Progenitor cell of endocrine pancreas (in vitro differentiated cells): ENCODE measurements at regions not wholly inside any gene's neighbourhood (a gene's known extent, or its start where the extent isn't known, plus 50 kb on each side); places are given as distances from the start of the nearest gene placed in this dataset.

ENCODE experiments used
- DNase-seq: peaks from one replicate; pipeline ENCODE4 v3.0.0; 2021; ENCODE audit warnings: low spot score; ENCODE audit not compliant: unreplicated experiment
- H3K27ac Mint-ChIP-seq: 2 replicates; pipeline ENCODE4 v1.8.0; 2021; ENCODE audit warnings: mild to moderate bottlenecking, moderate library complexity, mixed read lengths
- H3K27me3 Mint-ChIP-seq: 2 replicates; pipeline ENCODE4 v1.8.0; 2021; ENCODE audit warnings: mixed read lengths
- H3K36me3 Mint-ChIP-seq: 2 replicates; pipeline ENCODE4 v1.8.0; 2022; ENCODE audit warnings: mixed read lengths; ENCODE audit not compliant: insufficient read depth
- H3K4me1 Mint-ChIP-seq: 2 replicates; pipeline ENCODE4 v1.8.0; 2021; ENCODE audit warnings: low read depth, mixed read lengths
- H3K4me3 Mint-ChIP-seq: 2 replicates; pipeline ENCODE4 v1.8.0; 2021; ENCODE audit warnings: low read depth, mild to moderate bottlenecking, moderate library complexity, mixed read lengths
- H3K9me3 Mint-ChIP-seq: 2 replicates; pipeline ENCODE4 v1.8.0; 2021; ENCODE audit warnings: low read depth, mixed read lengths
- TF ChIP-seq, protein P1 (sequence below): fragments of 200-600 bp; sonication (generic); IDR thresholded peaks from one replicate; pipeline ENCODE4 v1.5.0; 2021; ENCODE audit warnings: antibody characterized with exemption, mild to moderate bottlenecking; ENCODE audit not compliant: unreplicated experiment

DNA sequence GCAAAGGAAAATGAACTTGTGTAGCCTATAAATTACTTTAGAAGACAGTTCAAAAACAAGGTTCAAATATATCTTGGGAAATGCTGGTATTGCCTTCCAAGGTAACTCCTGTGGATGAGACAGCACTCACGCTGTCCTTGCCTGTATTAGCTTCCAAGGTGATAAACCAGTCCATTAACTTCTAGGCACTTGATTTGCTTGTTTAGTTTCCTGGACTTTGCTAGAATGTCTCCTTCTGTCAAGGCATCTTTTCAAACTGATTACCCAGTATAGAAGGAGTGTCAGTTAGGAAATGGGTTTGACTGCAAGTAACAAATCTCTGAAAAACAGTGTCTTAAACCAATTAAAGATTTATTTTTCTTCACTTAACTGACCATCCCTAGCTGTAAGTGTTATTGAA is 103.4 kb upstream of the SLC22A23 start:
- peaks cover 6% of the 10 kb centered on the region for H3K9me3 Mint-ChIP-seq
- H3K27ac Mint-ChIP-seq = no peak overlapping the region
- H3K4me3 Mint-ChIP-seq = no peak overlapping the region
- DNase-seq = no peak
- TF ChIP-seq, protein P1, sequence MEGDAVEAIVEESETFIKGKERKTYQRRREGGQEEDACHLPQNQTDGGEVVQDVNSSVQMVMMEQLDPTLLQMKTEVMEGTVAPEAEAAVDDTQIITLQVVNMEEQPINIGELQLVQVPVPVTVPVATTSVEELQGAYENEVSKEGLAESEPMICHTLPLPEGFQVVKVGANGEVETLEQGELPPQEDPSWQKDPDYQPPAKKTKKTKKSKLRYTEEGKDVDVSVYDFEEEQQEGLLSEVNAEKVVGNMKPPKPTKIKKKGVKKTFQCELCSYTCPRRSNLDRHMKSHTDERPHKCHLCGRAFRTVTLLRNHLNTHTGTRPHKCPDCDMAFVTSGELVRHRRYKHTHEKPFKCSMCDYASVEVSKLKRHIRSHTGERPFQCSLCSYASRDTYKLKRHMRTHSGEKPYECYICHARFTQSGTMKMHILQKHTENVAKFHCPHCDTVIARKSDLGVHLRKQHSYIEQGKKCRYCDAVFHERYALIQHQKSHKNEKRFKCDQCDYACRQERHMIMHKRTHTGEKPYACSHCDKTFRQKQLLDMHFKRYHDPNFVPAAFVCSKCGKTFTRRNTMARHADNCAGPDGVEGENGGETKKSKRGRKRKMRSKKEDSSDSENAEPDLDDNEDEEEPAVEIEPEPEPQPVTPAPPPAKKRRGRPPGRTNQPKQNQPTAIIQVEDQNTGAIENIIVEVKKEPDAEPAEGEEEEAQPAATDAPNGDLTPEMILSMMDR = no peak
- peaks cover 11% of the 10 kb centered on the region for H3K4me1 Mint-ChIP-seq
- no peaks in the 10 kb centered on the region for H3K27me3 Mint-ChIP-seq
- H3K36me3 Mint-ChIP-seq = peaks cover 3% of the 10 kb centered on the region

DNA sequence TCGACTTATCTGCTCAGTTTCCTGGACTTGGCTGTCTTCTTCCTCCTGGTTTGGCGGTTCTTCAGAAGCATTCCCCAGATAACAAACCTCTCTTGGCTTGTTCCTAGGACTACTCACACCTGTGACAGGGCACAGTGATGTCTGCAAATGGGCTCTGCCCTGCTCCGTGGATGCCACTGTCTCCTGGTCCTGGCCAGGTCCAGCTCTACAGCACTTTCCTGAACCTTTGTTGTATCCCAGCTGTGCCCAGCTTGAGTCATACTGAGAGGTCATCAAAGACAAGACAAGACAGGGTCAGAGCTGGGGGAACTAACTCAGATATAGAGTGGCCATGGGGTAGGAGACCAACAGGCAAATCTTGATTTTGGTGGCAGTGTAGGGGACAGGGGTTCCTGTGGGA is 102.7 kb upstream of the SLC22A23 start:
- TF ChIP-seq, protein P1 = no peak
- H3K27me3 Mint-ChIP-seq = no peaks in the 10 kb centered on the region
- no peak for DNase-seq
- peaks cover 4% of the 10 kb centered on the region for H3K9me3 Mint-ChIP-seq
- H3K27ac Mint-ChIP-seq = no peak overlapping the region
- H3K36me3 Mint-ChIP-seq = peaks cover 3% of the 10 kb centered on the region
- H3K4me3 Mint-ChIP-seq = no peak overlapping the region
- H3K4me1 Mint-ChIP-seq = peaks cover 7% of the 10 kb centered on the region

DNA sequence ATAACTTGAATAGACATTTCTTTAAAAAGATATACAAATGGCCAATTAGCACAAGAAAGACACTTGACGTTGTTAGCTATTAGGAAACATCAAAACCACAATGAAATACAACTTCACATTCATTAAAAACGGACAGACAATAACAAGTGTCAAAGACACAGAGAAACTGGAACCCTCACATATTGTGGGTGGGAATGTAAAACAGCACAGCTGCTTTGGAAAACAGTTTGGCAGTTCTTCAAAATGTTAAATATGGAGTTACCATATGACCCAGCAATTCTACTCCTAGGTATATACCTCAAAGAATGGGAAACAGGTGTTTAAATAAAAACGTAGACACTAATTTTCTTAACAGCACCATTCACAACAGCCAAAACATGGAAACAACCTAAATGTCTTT is 100.5 kb upstream of the SLC22A23 start:
- no peak for DNase-seq
- Mint-ChIP-seq H3K27ac (no peak overlapping the region), H3K36me3 (peaks cover 1% of the 10 kb centered on the region), H3K4me1 (peaks cover 4% of the 10 kb centered on the region), H3K27me3 (no peaks in the 10 kb centered on the region), H3K9me3 (peaks cover 5% of the 10 kb centered on the region), H3K4me3 (no peak overlapping the region)
- TF ChIP-seq, protein P1 = no peak

DNA sequence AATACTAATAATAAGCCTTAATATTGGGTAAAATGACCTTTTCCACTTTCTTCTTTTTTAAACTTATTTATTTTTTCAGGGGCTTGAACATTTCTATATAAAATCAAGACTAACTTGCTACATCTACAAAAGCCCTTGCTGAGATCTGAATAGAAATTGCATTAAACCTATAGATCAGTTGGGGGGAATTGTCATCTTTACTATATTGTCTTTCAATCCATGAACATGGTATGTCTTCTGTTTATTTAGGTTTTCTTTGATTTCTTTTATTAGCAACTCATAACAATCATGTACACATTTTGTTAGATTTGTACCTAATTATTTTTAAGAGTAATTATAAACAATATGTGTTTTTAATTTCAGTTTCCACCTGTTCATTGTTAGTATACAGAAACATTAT is 96.4 kb upstream of the SLC22A23 start:
- no peak for DNase-seq
- no peak overlapping the region for H3K4me3 Mint-ChIP-seq
- H3K27ac Mint-ChIP-seq = no peak overlapping the region
- TF ChIP-seq, protein P1 = no peak
- peaks cover 3% of the 10 kb centered on the region for H3K27me3 Mint-ChIP-seq
- H3K36me3 Mint-ChIP-seq = peaks cover 2% of the 10 kb centered on the region
- no peaks in the 10 kb centered on the region for H3K4me1 Mint-ChIP-seq
- H3K9me3 Mint-ChIP-seq = peaks cover 25% of the 10 kb centered on the region

DNA sequence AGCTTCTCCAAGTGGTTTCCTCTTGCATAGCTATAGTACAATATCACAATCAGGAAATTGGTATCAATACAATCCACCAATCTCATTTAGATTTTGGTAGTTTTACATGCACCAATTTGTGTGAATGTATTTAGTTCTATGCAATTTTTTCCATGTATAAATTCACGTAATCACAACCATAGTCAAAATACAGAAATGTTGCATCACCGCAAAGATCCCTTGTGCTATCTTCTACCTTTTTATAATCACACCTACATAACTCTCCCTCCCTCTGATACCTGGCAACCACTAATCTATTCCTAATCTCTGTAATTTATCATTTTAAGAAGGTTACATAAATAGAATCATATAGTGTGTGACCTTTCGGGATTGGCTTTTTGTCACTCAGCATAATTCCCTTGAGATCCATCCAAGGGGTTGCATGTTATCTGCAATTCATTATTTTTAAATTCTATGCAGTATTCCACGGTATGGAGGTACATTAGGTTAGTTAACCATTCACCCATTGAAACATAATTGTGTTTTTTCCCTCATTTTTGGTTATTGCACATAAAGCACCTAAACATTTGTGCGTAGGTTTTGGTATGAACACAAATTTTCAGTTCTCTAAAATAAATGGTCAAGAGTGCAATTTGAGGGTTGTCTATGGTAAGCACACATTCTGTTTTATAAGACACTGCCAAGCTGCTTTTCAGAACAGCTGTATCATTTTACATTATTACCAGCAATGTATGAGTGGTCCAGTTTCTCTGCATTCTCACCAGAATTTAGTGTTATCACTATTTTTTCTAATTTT is 95.1 kb upstream of the SLC22A23 start:
- no peaks in the 10 kb centered on the region for H3K4me1 Mint-ChIP-seq
- TF ChIP-seq, protein P1 = no peak
- peaks cover 29% of the 10 kb centered on the region for H3K9me3 Mint-ChIP-seq
- no peak for DNase-seq
- H3K27ac Mint-ChIP-seq = no peak overlapping the region
- peaks cover 3% of the 10 kb centered on the region for H3K27me3 Mint-ChIP-seq
- peaks cover 2% of the 10 kb centered on the region for H3K36me3 Mint-ChIP-seq
- H3K4me3 Mint-ChIP-seq = no peak overlapping the region
